ENCODE measurements at regions not wholly inside any gene's neighbourhood (a gene's known extent, or its start where the extent isn't known, plus 50 kb on each side); places are given as distances from the start of the nearest gene placed in this dataset.
"Not testable (repeated sequence)": the region's sequence is repeated elsewhere in the genome, so short reads cannot be mapped to it uniquely, and the experiment has no call there.

DNA sequence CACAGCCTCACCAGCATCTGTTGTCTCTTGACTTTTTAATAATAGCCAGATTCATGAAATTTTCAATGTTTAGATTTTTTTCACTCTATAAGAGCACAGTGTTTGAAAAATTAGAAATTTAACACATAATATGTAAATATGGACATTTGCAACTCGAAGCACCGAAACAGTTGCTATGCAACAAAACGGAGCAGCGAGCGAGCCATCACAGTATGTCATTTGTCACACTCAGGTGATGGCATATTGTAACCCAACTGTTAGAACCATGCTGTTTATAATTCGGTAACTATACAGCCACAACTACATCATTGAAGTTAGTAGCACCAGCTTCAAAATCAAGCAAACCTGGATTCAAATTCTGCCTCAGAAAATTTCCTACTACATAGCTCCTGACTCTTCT is 410.8 kb downstream of the NPIPA8 start:
- no peak overlapping the region for H3K4me3 Mint-ChIP-seq
- H3K9me3 Mint-ChIP-seq, result no peaks in the 10 kb centered on the region
- no peaks in the 10 kb centered on the region for H3K36me3 Mint-ChIP-seq
- H3K27me3 Mint-ChIP-seq, result peaks cover 4% of the 10 kb centered on the region
- no peak overlapping the region for H3K27ac Mint-ChIP-seq
- H3K4me1 Mint-ChIP-seq, result no peaks in the 10 kb centered on the region

DNA sequence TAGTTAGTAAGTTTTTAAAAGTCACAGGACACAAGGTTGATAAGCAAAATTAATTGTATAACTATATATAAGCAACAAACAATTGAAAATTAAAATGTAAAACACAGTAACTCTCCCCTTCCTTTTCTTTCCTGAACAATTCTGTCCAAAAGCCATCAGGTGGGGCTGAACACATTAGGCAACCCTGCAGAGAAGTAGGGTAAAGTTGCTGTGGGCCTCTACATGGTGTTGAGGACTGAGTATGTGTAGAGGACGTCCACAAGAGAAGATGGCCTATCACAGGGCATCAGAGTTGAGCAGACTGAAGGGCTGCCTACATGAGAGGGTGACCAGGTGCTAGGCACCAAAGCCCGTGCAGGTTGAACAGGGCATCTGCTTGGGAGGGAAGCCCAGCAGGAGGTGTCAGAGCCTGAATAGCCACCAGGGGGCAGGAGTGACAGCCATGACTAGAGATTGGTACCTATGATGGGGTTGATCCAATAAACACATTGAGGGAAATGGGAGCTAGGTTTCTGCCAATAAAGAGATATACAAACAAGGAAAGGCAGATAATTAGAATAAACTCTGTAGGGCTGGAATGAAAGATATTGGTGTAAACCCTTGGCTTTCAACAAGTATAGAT is 415.1 kb downstream of the NPIPA8 start:
- H3K9me3 Mint-ChIP-seq, result no peaks in the 10 kb centered on the region
- H3K4me3 Mint-ChIP-seq, result no peak overlapping the region
- H3K27me3 Mint-ChIP-seq, result peaks cover 9% of the 10 kb centered on the region
- H3K36me3 Mint-ChIP-seq, result no peaks in the 10 kb centered on the region
- no peak overlapping the region for H3K27ac Mint-ChIP-seq
- H3K4me1 Mint-ChIP-seq, result no peaks in the 10 kb centered on the region

DNA sequence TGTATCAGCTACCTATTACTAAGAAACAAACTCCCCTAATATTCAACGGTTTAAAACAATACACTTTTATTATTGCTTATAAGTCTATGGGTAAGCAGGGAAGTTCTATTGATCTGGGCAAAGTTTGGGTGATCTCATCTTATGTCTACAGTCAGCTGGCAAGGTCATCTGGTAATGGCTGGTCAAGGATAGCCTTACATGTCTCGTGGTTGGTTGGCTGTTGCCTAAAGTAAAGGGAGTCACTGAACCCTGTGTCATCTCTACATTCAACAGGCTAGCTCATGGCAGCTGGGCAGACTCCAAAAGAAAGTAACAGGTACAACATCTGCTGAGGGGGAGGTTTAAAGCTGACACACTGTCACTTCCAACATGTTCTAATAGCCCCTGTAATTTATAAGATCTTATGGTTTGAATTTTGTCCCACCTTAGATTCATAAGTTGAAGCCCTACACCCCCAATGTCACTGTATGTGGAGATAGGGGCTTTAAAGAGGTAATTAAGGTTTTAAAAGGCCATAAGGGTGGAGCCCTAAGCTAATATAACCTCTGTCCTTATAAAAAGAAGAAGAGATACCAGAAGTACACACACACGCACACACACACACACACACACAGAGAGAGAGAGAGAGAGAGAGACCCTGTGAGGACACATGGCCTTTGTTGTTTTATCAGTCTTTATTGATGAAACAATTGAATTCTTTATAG is 419.1 kb downstream of the NPIPA8 start:
- H3K36me3 Mint-ChIP-seq, result no peaks in the 10 kb centered on the region
- no peak overlapping the region for H3K4me3 Mint-ChIP-seq
- peaks cover 6% of the 10 kb centered on the region for H3K9me3 Mint-ChIP-seq
- no peak overlapping the region for H3K27ac Mint-ChIP-seq
- H3K27me3 Mint-ChIP-seq, result peaks cover 12% of the 10 kb centered on the region
- no peaks in the 10 kb centered on the region for H3K4me1 Mint-ChIP-seq

DNA sequence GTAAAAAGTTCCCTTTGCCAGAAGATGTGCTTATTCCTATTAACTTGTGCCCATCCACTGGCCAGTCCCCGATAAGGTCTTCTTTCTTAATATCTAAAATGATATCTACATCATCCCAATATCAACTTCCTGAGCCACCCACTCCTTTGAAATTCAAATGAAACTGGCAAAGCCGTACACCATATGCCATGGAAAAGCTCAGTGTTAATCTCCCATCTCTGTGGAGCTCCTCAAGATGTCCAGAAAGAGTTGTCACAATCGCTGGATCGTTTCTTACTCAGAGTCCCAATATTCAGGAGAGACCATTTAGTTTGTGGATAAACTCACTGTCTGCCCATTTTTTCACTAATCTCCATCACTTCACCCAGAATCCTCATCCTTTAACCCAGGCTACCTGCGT is 420.7 kb downstream of the NPIPA8 start:
- Mint-ChIP-seq H3K27me3 (peaks cover 12% of the 10 kb centered on the region), H3K36me3 (no peaks in the 10 kb centered on the region), H3K27ac (no peak overlapping the region), H3K4me3 (no peak overlapping the region), H3K4me1 (no peaks in the 10 kb centered on the region), H3K9me3 (peaks cover 6% of the 10 kb centered on the region)

DNA sequence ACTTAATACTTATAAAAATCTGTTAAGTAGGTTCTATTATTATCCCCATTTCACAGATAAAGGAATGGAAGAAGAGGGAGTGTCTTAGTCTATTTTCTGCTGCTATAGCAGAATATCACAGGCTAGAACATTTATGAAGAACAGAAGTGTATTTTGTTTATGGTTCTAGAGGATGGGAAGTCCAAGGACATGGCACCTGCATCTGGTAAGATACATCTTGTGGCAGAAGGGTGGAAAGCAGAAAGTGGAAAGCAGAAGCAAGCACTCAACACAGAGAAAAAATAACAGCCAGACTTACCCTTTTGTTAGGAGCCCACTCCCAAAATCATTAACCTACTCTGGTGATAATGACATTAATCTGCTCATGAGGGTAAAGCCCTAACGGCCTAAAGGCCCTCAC is 422.4 kb downstream of the NPIPA8 start:
- Mint-ChIP-seq H3K4me1 (no peaks in the 10 kb centered on the region), H3K27ac (no peak overlapping the region), H3K36me3 (no peaks in the 10 kb centered on the region), H3K27me3 (peaks cover 8% of the 10 kb centered on the region), H3K9me3 (peaks cover 6% of the 10 kb centered on the region), H3K4me3 (no peak overlapping the region)

DNA sequence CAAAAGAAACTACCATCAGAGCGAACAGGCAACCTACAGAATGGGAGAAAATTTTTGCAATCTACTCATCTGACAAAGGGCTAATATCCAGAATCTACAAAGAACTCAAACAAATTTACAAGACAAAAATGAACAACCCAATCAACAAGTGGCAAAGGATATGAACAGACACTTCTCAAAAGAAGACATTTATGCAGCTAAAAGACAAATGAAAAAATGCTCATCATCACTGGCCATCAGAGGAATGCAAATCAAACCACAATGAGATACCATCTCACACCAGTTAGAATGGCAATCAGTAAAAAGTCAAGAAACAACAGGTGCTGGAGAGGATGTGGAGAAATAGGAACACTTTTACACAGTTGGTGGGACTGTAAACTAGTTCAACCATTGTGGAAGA is 425.0 kb downstream of the NPIPA8 start:
- H3K27ac Mint-ChIP-seq, H3K4me3 Mint-ChIP-seq, H3K4me1 Mint-ChIP-seq, H3K9me3 Mint-ChIP-seq, H3K36me3 Mint-ChIP-seq, H3K27me3 Mint-ChIP-seq: not testable (repeated sequence)

DNA sequence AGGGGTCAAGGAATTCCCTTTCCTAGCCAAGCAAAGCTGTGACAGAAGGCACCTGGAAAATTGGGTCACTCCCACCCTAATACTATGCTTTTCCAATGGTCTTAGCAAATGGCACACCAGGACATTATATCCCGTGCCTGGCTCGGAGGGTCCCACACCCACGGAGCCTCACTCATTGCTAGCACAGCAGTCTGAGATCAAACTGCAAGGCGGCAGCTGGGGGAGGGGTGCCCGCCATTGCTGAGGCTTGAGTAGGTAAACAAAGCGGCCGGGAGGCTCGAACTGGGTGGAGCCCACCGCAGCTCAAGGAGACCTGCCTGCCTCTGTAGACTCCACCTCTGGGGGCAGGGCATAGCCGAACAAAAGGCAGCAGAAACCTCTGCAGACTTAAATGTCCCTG is 429.9 kb downstream of the NPIPA8 start:
- H3K36me3 Mint-ChIP-seq, H3K4me1 Mint-ChIP-seq, H3K27me3 Mint-ChIP-seq, H3K4me3 Mint-ChIP-seq, H3K9me3 Mint-ChIP-seq, H3K27ac Mint-ChIP-seq: not testable (repeated sequence)

DNA sequence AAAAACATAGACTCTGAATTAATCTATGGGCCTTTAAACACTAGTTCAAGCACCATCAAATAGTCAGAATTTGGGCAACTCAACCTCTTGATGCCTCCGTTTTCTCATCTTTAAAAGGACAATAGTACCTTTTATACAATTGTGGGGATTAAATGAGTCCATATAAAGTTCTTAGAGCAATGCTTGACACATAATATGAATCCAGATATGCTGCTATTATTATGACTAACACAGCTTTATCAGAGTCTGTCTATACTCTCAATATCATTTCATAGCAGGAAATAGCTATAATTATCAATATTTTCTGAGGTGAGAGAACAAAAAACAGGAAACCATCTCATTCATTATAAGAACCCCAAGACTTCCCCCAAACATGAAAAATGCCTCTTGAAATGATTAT is 430.5 kb upstream of the XYLT1 start:
- no peak overlapping the region for H3K4me3 Mint-ChIP-seq
- H3K27me3 Mint-ChIP-seq, result peaks cover 1% of the 10 kb centered on the region
- no peak overlapping the region for H3K27ac Mint-ChIP-seq
- H3K9me3 Mint-ChIP-seq, result peaks cover 6% of the 10 kb centered on the region
- no peaks in the 10 kb centered on the region for H3K4me1 Mint-ChIP-seq
- no peaks in the 10 kb centered on the region for H3K36me3 Mint-ChIP-seq

DNA sequence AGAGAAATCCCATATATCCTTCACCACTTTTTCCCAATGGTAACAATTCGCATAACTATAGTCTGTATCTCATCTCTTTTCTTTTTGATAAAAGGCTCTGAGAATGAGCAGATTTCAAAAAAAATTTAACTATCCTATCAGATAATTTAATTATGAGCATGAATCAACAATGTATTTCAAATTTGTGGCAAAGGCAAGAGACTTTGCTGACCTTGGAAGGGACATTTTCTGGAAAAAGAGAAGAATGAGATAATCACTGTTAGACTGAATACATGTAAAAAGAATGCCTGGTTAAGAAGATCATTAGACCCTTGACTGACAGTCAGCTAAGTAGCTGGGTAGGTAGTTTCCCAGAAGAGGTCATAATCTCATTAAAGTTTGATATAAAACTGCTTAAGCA is 428.4 kb upstream of the XYLT1 start:
- H3K36me3 Mint-ChIP-seq, result no peaks in the 10 kb centered on the region
- no peak overlapping the region for H3K27ac Mint-ChIP-seq
- no peaks in the 10 kb centered on the region for H3K9me3 Mint-ChIP-seq
- H3K27me3 Mint-ChIP-seq, result peaks cover 1% of the 10 kb centered on the region
- H3K4me3 Mint-ChIP-seq, result no peak overlapping the region
- H3K4me1 Mint-ChIP-seq, result no peaks in the 10 kb centered on the region

DNA sequence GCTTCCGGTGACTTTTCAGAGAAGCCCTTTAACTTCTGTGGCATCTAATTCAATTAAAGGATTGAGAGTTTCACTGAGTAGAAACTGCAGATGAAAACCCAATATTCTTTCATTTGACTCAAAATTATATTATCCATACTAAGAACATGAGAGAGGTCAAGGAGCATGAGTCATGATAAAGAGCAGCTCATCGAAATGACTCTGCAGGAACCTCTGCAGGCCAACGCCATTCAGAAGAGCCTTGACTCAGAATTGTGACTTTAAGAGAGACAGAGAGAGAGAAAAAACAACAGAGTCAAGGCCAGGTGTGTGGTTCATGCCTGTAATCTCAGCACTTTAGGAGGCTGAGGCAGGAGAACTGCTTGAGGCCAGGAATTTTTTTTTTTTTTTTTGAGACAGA is 417.2 kb upstream of the XYLT1 start:
- peaks cover 8% of the 10 kb centered on the region for H3K27me3 Mint-ChIP-seq
- no peak overlapping the region for H3K27ac Mint-ChIP-seq
- H3K36me3 Mint-ChIP-seq, result no peaks in the 10 kb centered on the region
- peaks cover 9% of the 10 kb centered on the region for H3K9me3 Mint-ChIP-seq
- H3K4me3 Mint-ChIP-seq, result no peak overlapping the region
- H3K4me1 Mint-ChIP-seq, result no peaks in the 10 kb centered on the region

DNA sequence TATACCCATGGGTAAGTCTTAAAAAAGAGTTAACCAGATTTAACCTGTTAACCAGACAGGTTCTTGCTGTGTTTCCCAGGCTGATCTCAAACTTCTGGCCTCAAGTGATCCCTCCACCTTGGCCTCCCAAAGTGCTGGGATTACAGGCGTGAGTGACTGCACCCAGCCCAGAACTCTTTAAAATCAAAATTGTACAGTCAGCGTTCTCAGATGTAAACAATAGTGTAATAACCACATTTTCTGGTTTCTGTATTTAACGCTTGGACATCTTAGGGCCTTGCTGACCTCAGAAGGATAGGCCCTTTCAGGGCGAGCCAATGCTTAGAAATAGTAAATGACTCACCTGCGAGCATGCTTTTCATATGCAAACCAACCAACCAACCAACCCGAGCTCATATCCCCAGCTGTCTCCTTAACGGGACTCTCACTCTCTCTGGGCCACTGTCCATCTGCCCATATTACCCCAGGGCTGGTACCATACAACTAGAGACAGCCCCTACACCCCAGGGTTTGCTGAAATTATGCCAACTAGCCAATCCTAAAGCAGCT is 415.0 kb upstream of the XYLT1 start:
- no peak overlapping the region for H3K27ac Mint-ChIP-seq

DNA sequence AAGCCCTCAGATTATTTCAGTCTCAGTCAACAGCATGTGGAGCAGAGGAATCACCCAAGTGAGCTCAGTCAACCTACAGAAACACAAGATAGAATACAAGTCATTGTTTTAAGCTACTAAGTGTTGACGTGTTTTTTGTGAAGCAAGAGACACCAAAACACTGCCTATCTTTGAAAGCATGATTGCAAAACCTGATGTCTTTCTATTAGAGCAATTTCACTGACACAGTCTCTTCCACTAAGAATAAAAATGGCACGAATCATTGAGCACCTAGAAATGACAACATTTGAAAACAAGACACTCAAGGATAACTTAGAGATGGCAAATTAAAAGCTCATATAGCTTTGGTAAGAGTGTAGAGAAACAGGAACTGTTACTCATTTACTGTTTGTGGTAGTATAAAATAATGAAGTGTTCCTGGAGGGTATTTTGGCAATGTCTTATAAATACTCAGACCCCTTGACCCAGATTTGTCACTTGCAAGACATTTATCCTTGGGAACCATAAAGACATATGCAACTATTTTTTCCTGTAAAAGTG is 407.1 kb upstream of the XYLT1 start:
- no peaks in the 10 kb centered on the region for H3K4me1 Mint-ChIP-seq
- no peak overlapping the region for H3K4me3 Mint-ChIP-seq
- H3K36me3 Mint-ChIP-seq, result no peaks in the 10 kb centered on the region
- H3K27me3 Mint-ChIP-seq, result peaks cover 8% of the 10 kb centered on the region
- no peak overlapping the region for H3K27ac Mint-ChIP-seq
- H3K9me3 Mint-ChIP-seq, result no peaks in the 10 kb centered on the region

More for the DNA sequence above, 415.0 kb upstream of the XYLT1 start:
- no peak overlapping the region for H3K4me3 Mint-ChIP-seq
- H3K9me3 Mint-ChIP-seq, result no peaks in the 10 kb centered on the region
- H3K36me3 Mint-ChIP-seq, result no peaks in the 10 kb centered on the region
- H3K4me1 Mint-ChIP-seq, result no peaks in the 10 kb centered on the region
- peaks cover 4% of the 10 kb centered on the region for H3K27me3 Mint-ChIP-seq

DNA sequence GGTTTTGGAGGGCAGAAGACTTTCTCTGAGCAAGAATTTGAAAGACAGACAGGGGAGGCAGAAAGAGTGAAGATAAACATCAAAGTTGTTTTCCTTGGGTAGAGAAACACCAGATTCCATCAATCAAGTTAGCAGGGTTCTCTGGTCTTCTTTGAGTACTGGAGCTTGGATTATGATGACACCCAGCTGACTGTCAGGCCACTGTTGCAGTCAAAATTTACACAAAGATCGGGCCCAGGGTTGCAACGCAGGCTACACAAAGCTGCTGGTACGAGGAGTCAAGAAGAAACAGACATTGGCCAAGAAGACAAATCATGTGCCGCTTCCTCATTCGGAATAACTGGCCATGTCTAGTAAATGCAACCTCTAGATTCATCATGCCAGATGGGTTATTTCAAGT is 396.2 kb upstream of the XYLT1 start:
- H3K27me3 Mint-ChIP-seq, result peaks cover 3% of the 10 kb centered on the region
- no peaks in the 10 kb centered on the region for H3K9me3 Mint-ChIP-seq
- no peak overlapping the region for H3K4me3 Mint-ChIP-seq
- H3K27ac Mint-ChIP-seq, result no peak overlapping the region
- no peaks in the 10 kb centered on the region for H3K4me1 Mint-ChIP-seq
- H3K36me3 Mint-ChIP-seq, result no peaks in the 10 kb centered on the region

DNA sequence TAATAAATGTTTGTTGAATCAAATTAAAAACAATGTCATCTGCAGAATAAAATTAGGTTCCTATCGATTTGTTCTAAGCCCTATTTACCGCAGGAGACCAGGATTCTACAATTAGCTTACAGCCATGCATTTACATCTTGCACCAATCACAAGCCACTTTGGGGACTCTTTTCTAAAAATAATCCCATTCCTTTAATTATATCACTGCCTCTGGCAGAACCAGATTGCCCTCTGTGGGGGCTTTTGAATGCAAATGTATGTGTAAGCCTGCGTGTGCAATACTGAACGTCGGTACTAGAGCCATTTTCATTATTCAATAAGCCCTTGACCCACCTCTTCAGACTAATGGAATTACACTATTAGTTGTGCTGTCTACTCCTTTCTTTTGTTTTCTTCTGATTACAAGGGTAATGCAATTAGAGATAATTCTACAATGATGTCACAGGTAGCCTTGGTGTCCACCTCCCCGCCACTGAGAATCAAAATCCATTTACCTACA is 391.3 kb upstream of the XYLT1 start:
- no peak overlapping the region for H3K27ac Mint-ChIP-seq
- no peaks in the 10 kb centered on the region for H3K4me1 Mint-ChIP-seq
- peaks cover 6% of the 10 kb centered on the region for H3K27me3 Mint-ChIP-seq
- H3K4me3 Mint-ChIP-seq, result no peak overlapping the region
- H3K36me3 Mint-ChIP-seq, result no peaks in the 10 kb centered on the region
- H3K9me3 Mint-ChIP-seq, result no peaks in the 10 kb centered on the region

DNA sequence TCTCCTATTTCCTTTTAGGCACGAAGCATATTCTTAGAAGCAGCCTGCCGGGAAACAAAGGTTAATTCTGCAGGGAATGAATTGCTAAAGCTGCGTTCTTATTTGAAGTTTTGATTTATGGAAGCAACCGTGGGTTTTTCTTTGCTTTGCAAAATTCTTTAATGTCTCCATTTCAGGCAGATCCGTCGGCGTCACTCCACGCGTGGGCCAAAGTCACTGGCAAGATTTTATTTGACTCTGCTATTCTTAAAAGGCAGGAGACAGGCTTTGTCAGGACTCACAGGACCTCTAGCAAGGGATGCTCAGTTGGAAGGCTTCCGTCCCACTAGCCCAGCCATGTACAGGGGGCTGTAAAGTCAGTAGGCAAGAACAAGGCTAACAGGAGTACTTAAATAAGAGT is 387.3 kb upstream of the XYLT1 start:
- no peak overlapping the region for H3K27ac Mint-ChIP-seq
- no peaks in the 10 kb centered on the region for H3K36me3 Mint-ChIP-seq
- no peaks in the 10 kb centered on the region for H3K4me1 Mint-ChIP-seq
- no peaks in the 10 kb centered on the region for H3K9me3 Mint-ChIP-seq
- no peak overlapping the region for H3K4me3 Mint-ChIP-seq
- peaks cover 8% of the 10 kb centered on the region for H3K27me3 Mint-ChIP-seq

DNA sequence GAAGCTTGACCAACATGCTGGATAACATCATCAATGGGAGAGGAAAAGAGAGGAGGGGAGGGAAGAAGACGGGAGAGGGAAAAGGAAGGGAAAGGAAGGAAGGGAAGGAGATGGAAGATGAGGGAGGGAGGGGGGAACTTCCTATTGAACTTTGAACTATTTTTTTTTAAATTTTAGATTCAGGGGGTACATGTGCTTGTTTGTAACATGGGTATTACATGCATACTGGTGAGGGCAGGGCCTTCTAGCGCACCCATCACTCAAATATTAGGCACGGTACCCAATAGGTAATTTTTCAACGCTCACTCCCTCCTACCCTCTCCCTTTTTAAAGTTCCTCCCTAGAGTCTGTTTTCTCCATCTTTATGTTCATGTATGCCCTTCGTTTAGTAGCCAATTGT is 383.2 kb upstream of the XYLT1 start:
- Mint-ChIP-seq H3K4me1 (no peaks in the 10 kb centered on the region), H3K27me3 (peaks cover 4% of the 10 kb centered on the region), H3K4me3 (no peak overlapping the region), H3K36me3 (no peaks in the 10 kb centered on the region), H3K27ac (no peak overlapping the region), H3K9me3 (no peaks in the 10 kb centered on the region)

Measured in activated naive CD4-positive, alpha-beta T cell treated with anti-CD3 and anti-CD28 coated beads, Interleukin-2, amount 50 U/mL, for 24 hours (primary cell).